GM19397 (cell line): ENCODE measurements at regions not wholly inside any gene's neighbourhood (a gene's known extent, or its start where the extent isn't known, plus 50 kb on each side); places are given as distances from the start of the nearest gene placed in this dataset.

Experiments
- ATAC-seq: cut with Tn5 transposase; IDR thresholded peaks from one replicate; pipeline ENCODE4 v1.9.1; 2021; ENCODE audit warnings: mild to moderate bottlenecking, moderate library complexity; ENCODE audit not compliant: unreplicated experiment

- no peak for ATAC-seq
Measured at GRCh38 chr4:173859091-173859713, 329.2 kb upstream of the HAND2 start.

DNA sequence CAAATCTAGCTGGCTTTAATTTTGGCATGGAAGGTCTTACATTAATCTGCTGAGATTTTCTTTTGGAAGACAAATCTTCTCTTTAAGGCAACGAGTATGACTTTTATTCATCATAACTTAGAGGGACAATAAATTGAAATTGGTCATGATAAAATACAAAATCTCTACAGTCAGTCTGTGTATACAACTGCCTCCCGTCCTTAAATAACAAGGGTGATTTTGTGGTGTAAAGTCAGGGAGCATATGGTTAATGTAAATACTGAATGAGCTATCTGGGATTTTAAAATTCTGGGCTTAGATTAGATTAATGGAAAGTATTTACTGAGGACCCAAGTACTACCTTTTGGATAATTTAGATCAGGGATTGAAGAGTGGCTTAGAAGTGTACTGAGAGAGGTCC lies 328.4 kb upstream of the HAND2 start:
- no peak for ATAC-seq

- ATAC-seq = no peak
Measured at GRCh38 chr4:173857828-173858227, 327.8 kb upstream of the HAND2 start.

DNA sequence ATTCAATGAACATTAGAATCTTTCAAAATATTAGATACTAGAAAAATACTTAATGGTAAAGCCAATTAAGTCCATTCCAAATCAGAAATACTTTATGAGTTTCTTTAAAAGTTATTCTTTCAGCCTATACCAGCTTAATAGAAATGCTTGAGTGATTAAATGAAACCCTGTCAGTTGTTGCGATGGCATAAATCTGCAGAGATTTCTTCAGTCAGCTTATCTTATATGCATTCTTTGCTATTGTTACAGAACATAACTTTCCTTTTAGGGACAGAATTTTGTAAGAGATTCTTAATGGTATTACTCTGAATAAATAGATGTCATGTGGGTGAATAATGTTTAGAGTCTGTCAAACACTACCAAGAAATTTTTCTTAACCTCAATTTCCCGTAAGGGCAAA lies 325.0 kb upstream of the HAND2 start:
- no peak for ATAC-seq

DNA sequence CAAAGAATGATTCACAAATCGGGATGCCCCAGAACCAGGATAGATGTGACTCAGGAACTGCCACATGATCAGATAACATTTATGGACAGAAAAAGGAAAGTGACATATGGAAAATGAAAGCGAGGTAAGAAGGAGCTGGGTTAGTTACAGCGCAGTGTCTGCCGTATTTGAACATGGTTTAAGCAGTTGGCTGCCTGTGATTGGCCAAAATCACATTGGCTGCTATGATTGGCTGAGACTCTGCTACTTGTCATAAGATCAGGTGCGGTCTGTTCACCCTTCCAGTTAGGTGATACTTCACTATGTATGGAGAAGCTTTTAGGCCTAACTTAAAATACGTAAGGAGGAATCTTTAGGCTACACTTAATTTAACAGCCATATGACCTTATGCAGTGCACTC lies 322.7 kb upstream of the HAND2 start:
- no peak for ATAC-seq

DNA sequence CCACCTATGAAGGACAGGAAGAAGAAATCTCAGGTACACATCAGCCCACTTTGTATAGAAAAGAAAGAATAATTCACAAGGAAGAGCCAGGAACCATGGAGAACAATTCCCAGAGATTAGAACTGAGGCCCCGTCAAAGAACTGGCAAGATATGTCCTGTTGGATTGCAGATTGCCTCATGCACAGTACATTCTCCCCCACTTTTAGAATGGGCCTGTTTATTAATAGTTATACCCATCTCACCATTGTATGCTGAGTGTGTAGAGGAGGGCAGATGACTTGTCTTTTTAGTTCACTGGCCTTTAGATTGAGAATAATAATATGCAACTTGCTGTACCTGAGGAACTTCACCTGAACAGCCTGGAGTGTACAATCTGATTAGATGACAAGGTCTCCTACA lies 315.6 kb upstream of the HAND2 start:
- ATAC-seq = no peak

DNA sequence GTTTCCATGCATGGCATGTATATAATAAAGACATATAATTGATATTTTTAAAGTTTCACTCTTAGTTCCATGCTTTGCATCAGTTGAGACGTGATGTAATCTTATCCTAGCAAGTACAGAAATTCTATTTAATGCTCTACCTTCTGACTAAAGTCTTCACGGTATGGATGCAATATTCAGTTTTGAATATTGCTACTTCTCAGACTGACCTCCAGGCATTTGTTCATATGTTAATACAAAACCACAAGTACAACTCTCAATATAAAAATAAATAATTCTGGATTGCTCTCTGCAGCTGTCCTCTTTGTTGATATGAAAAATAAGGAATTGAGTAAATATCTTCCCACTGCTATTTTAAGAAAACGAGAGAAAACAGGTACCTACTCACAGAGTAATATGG lies 309.8 kb upstream of the HAND2 start:
- no peak for ATAC-seq

- ATAC-seq = no peak
Measured at GRCh38 chr4:173837517-173837916, 307.5 kb upstream of the HAND2 start.

GRCh38 chr4:173835903-173836302 lies 305.9 kb upstream of the HAND2 start:
- ATAC-seq = no peak

DNA sequence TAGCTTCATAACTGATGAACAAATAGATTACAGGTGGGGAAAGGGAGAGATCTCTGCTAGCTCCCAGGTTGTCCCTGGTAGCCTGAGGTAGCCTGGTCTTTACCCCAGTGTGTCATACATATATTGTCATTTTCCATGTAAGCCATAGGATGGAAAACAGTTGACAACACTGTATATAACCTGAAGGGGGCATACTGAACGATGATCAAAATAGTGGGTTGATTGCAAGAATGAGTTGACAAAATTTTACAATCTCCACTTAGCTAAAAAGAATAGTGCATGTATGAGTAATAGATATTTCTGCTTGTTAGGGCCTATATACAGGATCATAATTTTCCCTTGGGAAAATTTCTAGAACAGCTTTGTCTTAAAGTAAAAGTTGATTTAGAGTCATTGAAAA lies 304.1 kb upstream of the HAND2 start:
- ATAC-seq = no peak

DNA sequence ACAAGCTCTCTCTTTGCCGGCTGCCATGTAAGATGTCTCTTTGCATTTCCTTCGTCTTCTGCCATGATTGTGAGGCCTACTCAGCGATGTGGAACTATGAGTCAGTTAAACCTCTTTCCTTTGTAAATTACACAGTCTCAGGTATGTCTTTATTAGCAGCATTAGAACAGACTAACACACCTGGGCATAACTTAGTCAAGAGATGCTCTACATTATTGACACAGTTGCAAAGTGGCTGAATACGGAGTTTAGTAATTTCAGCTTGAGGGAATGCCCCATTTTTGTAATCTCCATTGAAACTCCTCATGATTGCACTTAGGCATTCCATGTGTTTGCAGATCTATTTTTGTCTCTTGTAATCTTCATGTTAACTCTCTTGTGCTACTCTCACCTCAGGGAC lies 299.5 kb upstream of the HAND2 start:
- no peak for ATAC-seq

- no peak for ATAC-seq
Measured at GRCh38 chr4:173827707-173828106, 297.7 kb upstream of the HAND2 start.

- ATAC-seq = no peak
Measured at GRCh38 chr4:173821876-173822275, 291.8 kb upstream of the HAND2 start.

DNA sequence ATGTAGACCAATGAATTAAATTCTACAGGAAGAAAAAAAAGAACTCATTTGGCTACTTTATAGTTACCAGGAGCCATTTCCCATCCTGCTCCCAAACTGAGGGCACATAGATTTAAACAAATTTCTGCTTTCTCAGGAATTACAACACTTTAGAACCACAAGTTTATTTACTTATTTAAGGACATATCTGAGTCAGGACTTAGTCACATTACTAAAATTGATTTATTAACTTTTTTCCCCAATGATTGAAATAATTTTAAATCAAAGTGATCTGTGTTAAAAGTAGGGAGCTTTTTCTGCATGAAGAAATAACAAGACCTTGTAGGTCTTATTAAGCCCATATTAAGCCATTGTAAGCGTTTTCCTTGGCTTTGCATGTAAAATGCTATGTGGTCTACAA lies 291.0 kb upstream of the HAND2 start:
- ATAC-seq = no peak

DNA sequence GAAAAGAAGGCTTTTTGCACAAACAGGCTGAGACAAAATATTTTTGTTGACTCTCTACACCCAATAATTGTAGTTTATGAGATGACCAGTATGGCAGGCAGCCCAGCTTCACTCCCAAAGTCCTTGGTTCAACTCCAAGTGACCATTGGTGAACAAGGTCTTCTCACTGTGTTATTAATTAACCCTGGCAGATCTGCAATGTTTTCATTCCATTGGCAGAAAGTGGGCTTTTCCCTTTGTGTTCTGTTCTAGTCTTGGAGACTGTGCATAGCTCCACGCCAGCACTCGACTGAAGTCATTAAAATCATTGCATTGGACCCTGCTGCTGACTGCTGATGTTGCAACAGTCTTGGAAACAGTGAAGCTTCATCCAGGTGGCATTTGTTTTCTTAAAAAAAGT lies 277.3 kb upstream of the HAND2 start:
- no peak for ATAC-seq

DNA sequence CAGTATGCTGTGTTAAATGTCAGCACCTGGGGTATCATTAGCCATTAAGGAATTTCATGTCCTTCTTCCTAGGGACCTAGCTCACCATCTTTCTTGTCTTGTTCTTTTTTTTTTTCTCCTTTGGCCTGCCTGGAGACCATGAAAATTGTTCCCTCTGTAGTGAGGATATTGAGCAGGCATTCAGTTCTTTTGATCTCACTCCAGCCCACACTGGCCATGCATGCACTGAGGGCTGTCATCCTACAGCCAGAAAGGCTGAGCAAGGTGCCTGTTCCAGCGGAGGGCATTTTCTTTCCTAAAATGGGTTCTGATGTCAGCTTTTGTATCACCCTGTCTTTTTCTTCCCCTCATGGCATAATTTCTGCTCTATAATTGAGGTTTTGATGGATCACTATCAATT lies 275.9 kb upstream of the HAND2 start:
- ATAC-seq = no peak

DNA sequence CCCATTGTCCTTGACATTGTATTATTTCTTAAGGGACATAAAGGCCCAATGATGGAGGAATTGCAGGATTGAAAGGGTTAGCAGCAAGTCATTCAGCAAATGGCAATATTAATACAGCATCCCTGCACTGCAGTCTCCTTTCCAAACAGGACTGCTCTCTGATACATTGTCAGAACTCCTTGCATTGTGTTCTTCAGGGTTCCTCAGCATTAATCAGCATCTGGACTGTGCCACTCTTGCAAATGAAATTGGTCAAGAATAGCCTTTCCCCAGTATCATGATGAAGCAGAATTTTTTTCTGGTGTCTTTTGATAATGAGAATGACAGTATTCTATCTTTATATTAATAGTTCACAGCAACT lies 272.6 kb upstream of the HAND2 start:
- ATAC-seq = no peak

- no peak for ATAC-seq
Measured at GRCh38 chr4:173801876-173802661, 272.0 kb upstream of the HAND2 start.

- ATAC-seq = no peak
Measured at GRCh38 chr4:173801361-173801760, 271.3 kb upstream of the HAND2 start.

DNA sequence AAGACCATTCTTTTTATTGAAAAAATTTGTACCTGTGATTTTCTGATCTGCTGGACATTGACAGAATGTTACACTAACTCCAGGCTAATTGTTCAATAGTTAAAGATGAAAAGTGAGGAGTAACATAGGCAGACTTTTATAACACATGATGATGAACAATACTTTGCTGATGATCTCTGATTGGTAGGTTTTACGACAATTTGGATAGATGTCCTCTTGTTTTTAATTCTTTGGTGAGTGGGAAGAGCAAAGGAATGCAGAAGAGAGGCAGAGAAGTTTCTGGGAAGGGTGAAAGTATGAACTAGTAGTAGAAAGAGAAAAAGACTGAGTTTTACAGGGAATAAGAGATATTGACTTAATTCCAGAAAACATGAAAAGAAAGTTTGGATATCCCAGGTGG lies 267.3 kb upstream of the HAND2 start:
- ATAC-seq = no peak

- ATAC-seq = no peak
Measured at GRCh38 chr4:173794662-173795061, 264.6 kb upstream of the HAND2 start.

DNA sequence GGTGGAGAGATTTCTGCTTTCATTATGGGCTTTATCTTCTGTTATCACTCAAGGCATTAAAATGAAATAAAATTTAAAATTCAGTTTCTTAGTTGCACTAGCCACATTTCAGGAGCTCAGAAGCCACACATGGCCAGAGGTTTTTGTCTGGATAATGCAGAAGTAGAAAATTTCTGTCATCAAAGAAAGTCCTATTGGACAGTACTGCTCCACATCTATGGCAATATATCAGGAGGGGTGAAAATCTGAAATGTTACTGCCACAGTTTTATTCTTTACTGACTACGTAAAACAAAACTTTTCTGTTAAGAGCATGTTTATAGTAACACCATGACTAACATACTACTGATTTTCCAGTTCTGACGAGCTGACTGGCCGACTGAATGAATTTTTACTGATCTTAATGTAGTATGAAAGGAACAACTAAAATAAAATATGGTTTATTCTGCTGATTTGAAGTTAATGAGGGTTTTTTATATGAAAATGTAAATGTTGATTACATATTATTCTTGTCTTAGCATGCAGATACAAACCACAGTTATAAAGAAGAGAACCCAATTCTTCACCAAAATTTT lies 264.0 kb upstream of the HAND2 start:
- no peak for ATAC-seq

GRCh38 chr4:173782660-173783059 lies 252.6 kb upstream of the HAND2 start:
- no peak for ATAC-seq
